ENCODE measurements at regions not wholly inside any gene's neighbourhood (a gene's known extent, or its start where the extent isn't known, plus 50 kb on each side); places are given as distances from the start of the nearest gene placed in this dataset.

DNA sequence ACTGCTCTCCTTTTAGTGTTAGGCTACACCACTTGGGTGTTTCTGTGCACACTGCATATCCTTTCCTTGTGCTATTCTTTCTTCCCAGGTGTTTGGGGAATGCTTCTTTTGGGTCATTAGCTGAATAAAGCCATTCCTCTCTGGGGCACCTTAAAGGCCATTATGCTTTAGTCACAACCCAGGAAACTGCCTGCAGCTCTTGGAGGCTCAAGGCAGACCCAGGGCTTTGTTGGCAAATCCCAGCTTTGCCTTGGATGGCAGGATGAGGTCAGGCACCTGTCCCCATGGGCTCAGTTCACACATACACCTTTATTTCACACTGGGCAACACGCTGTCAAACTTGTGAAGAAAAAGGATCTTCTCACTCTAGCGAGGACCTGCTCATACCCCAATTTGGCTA is 460.6 kb downstream of the CCSER2 start:
- intact Hi-C loops (cut with micrococcal nuclease), result no loop called here
- ATAC-seq, result no peak
- no peak overlapping the region for H3K4me3 Mint-ChIP-seq
- no peak for DNase-seq
- H3K36me3 Mint-ChIP-seq (ENCODE audit: low read depth), result no peaks in the 10 kb centered on the region
- TF ChIP-seq, protein P1, sequence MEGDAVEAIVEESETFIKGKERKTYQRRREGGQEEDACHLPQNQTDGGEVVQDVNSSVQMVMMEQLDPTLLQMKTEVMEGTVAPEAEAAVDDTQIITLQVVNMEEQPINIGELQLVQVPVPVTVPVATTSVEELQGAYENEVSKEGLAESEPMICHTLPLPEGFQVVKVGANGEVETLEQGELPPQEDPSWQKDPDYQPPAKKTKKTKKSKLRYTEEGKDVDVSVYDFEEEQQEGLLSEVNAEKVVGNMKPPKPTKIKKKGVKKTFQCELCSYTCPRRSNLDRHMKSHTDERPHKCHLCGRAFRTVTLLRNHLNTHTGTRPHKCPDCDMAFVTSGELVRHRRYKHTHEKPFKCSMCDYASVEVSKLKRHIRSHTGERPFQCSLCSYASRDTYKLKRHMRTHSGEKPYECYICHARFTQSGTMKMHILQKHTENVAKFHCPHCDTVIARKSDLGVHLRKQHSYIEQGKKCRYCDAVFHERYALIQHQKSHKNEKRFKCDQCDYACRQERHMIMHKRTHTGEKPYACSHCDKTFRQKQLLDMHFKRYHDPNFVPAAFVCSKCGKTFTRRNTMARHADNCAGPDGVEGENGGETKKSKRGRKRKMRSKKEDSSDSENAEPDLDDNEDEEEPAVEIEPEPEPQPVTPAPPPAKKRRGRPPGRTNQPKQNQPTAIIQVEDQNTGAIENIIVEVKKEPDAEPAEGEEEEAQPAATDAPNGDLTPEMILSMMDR (IDR thresholded peaks at IDR 0.05), result no peak
- H3K27ac Mint-ChIP-seq, result no peak overlapping the region
- ChIA-PET POLR2A (no interaction called here), CTCF (no interaction called here)
- no peaks in the 10 kb centered on the region for H3K4me1 Mint-ChIP-seq (ENCODE audit: low read depth)
- H3K9me3 Mint-ChIP-seq, result no peaks in the 10 kb centered on the region
- no peaks in the 10 kb centered on the region for H3K27me3 Mint-ChIP-seq

DNA sequence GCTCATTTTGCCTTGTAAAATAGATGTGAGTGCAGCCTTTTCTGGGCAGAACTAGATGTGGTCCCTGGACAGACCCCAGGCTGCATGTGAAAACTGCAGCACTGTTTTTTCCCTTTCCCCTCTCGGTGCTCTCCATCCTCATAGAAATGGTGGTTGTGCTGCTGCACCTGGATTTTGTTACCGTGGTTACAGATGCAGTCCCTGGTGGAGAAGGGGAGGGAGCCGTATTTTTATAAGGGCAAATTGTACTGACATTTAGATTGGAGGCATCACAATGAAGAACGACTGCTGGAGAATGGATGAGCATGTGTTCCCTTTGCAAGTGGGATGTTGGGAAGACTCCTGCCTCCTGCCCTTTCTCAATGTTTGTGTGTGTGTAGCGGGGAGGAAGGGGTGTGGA is 469.9 kb downstream of the CCSER2 start:
- DNase-seq, result no peak
- TF ChIP-seq, protein P1 (IDR thresholded peaks at IDR 0.05), result no peak
- ChIA-PET CTCF (no interaction called here), POLR2A (no interaction called here)
- H3K9me3 Mint-ChIP-seq, result no peaks in the 10 kb centered on the region
- no peak overlapping the region for H3K27ac Mint-ChIP-seq
- no peak for ATAC-seq
- peaks cover 2% of the 10 kb centered on the region for H3K27me3 Mint-ChIP-seq
- intact Hi-C loops (cut with micrococcal nuclease), result no loop called here
- H3K36me3 Mint-ChIP-seq (ENCODE audit: low read depth), result no peaks in the 10 kb centered on the region
- H3K4me1 Mint-ChIP-seq (ENCODE audit: low read depth), result no peaks in the 10 kb centered on the region
- H3K4me3 Mint-ChIP-seq, result no peak overlapping the region

DNA sequence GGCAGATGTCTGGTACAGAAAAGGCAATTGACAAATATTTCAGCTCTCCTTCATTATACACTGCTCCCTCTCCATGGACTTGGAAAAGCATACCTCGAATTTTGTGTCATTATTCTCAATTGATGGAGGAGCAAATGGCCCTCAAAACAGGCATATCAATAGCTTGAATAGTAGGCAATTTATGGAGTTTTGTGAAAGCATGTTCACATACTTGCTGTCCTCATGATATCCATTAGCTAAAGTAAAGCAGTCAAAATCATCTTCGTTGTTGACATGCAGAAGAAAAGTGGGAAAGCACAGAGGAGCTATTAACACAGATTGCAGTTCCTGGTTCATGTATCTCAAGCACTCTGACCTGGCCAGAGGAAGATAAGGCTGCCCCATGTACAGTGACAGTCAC is 472.8 kb downstream of the CCSER2 start:
- intact Hi-C loops (cut with micrococcal nuclease), result no loop called here
- CTCF ChIA-PET, result no interaction called here
- no peak for DNase-seq

DNA sequence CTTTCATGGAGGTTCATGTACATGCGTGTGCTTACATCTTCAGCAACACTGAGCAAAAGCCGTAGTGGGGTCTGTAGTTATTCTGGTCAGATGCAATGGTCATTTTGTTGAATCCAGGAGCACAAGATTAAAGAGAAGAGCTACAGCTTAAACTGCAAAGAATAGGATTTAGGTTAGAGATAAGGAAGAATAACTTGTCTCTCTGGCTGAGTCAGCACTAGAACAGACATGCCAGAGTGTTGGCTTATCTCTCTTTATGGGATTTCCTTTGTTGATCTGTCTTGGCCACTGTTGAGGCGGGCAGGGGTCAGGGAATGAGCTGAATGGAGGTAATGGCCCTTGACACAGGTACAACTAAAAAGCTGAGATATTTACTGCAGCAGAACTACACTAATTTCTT is 473.5 kb downstream of the CCSER2 start:
- ChIA-PET CTCF (no interaction called here), POLR2A (no interaction called here)
- TF ChIP-seq, protein P1 (IDR thresholded peaks at IDR 0.05), result no peak
- intact Hi-C loops (cut with micrococcal nuclease), result no loop called here
- no peaks in the 10 kb centered on the region for H3K4me1 Mint-ChIP-seq (ENCODE audit: low read depth)
- H3K4me3 Mint-ChIP-seq, result no peak overlapping the region
- H3K27ac Mint-ChIP-seq, result no peak overlapping the region
- H3K36me3 Mint-ChIP-seq (ENCODE audit: low read depth), result no peaks in the 10 kb centered on the region
- H3K27me3 Mint-ChIP-seq, result peaks cover 2% of the 10 kb centered on the region
- ATAC-seq (no peak), DNase-seq (no peak)
- no peaks in the 10 kb centered on the region for H3K9me3 Mint-ChIP-seq

More for the DNA sequence above, 472.8 kb downstream of the CCSER2 start:
- Mint-ChIP-seq H3K27ac (no peak overlapping the region), H3K36me3 (ENCODE audit: low read depth) (no peaks in the 10 kb centered on the region), H3K9me3 (no peaks in the 10 kb centered on the region), H3K27me3 (peaks cover 2% of the 10 kb centered on the region), H3K4me1 (ENCODE audit: low read depth) (no peaks in the 10 kb centered on the region), H3K4me3 (no peak overlapping the region)
- TF ChIP-seq, protein P1 (IDR thresholded peaks at IDR 0.05), result no peak
- ATAC-seq, result no peak
- POLR2A ChIA-PET, result no interaction called here

DNA sequence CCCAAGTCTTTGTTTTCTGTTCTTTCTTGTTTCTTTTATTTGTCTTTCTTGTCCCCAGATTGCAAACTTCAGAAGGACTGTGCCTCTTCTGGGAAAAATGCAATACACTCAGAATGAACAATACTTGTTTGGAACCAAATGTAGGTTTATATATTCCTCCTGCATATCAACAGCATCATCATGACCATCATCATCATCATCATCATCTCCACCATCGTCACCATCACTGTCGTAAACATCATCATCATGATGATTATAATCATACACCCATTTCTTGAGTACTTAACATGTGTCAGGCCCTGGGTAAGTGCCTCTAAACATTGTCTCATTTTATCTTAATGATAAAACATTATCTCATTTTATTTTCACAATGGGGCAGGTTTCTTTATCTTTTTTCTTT is 476.8 kb downstream of the CCSER2 start:
- TF ChIP-seq, protein P1 (IDR thresholded peaks at IDR 0.05), result no peak
- Mint-ChIP-seq H3K27ac (no peak overlapping the region), H3K9me3 (no peaks in the 10 kb centered on the region), H3K36me3 (ENCODE audit: low read depth) (no peaks in the 10 kb centered on the region), H3K4me1 (ENCODE audit: low read depth) (no peaks in the 10 kb centered on the region), H3K4me3 (no peak overlapping the region), H3K27me3 (peaks cover 2% of the 10 kb centered on the region)
- ChIA-PET CTCF (no interaction called here), POLR2A (no interaction called here)
- ATAC-seq (no peak), DNase-seq (no peak)
- intact Hi-C loops (cut with micrococcal nuclease), result no loop called here

Measured in activated CD8-positive, alpha-beta T cell treated with anti-CD3 and anti-CD28 coated beads for 36 hours (primary cell).